Rectal smooth muscle tissue (tissue), 1 donor: ENCODE measurements at regions not wholly inside any gene's neighbourhood (a gene's known extent, or its start where the extent isn't known, plus 50 kb on each side); places are given as distances from the start of the nearest gene placed in this dataset.
A peak's percentile ranks its signal among the peaks of the same experiment; 100 is the strongest.

Source experiments
- H3K27ac ChIP-seq: one replicate; pipeline ENCODE4 v1.7.0; 2013; ENCODE audit warnings: low read depth, low read length, inconsistent platforms
- H3K27me3 ChIP-seq: one replicate; pipeline ENCODE4 v1.7.0; 2013; ENCODE audit warnings: low read length; ENCODE audit not compliant: control insufficient read depth, insufficient read depth
- H3K36me3 ChIP-seq: one replicate; pipeline ENCODE4 v1.7.0; 2013; ENCODE audit warnings: low read length; ENCODE audit not compliant: control insufficient read depth, insufficient read depth
- H3K4me1 ChIP-seq: one replicate; pipeline ENCODE4 v1.7.0; 2013; ENCODE audit warnings: low read length; ENCODE audit not compliant: control insufficient read depth, insufficient read depth
- H3K4me3 ChIP-seq: one replicate; pipeline ENCODE4 v1.7.0; 2013; ENCODE audit warnings: low read length
- H3K9ac ChIP-seq: one replicate; pipeline ENCODE4 v1.7.0; 2013; ENCODE audit warnings: low read length

GRCh38 chr4:126821152-126821551, 811.6 kb upstream of the INTU start:
- no peak overlapping the region for H3K9ac ChIP-seq
- H3K27ac ChIP-seq, result no peak overlapping the region
- no peaks in the 10 kb centered on the region for H3K36me3 ChIP-seq
- no peaks in the 10 kb centered on the region for H3K27me3 ChIP-seq
- H3K4me3 ChIP-seq, result no peak overlapping the region
- no peaks in the 10 kb centered on the region for H3K4me1 ChIP-seq

- Histone ChIP-seq H3K9ac (no peak overlapping the region), H3K27ac (no peak overlapping the region), H3K27me3 (no peaks in the 10 kb centered on the region), H3K36me3 (no peaks in the 10 kb centered on the region), H3K4me1 (no peaks in the 10 kb centered on the region), H3K4me3 (no peak overlapping the region)
Observed at GRCh38 chr4:126825083-126825482, 807.7 kb upstream of the INTU start.

- no peaks in the 10 kb centered on the region for H3K27me3 ChIP-seq
Observed at GRCh38 chr4:126827669-126828068, 805.1 kb upstream of the INTU start.

GRCh38 chr4:126834854-126835253, 797.9 kb upstream of the INTU start:
- no peaks in the 10 kb centered on the region for H3K4me1 ChIP-seq
- H3K36me3 ChIP-seq, result no peaks in the 10 kb centered on the region

More at GRCh38 chr4:126827669-126828068, 805.1 kb upstream of the INTU start:
- Histone ChIP-seq H3K4me1 (no peaks in the 10 kb centered on the region), H3K4me3 (no peak overlapping the region), H3K9ac (no peak overlapping the region), H3K36me3 (no peaks in the 10 kb centered on the region), H3K27ac (no peak overlapping the region)

GRCh38 chr4:126838941-126839679, 793.6 kb upstream of the INTU start:
- Histone ChIP-seq H3K27me3 (no peaks in the 10 kb centered on the region), H3K4me3 (no peak overlapping the region), H3K9ac (no peak overlapping the region), H3K4me1 (no peaks in the 10 kb centered on the region), H3K36me3 (no peaks in the 10 kb centered on the region), H3K27ac (no peak overlapping the region)

More at GRCh38 chr4:126834854-126835253, 797.9 kb upstream of the INTU start:
- no peak overlapping the region for H3K4me3 ChIP-seq
- no peaks in the 10 kb centered on the region for H3K27me3 ChIP-seq
- no peak overlapping the region for H3K27ac ChIP-seq
- no peak overlapping the region for H3K9ac ChIP-seq

- H3K27ac ChIP-seq, result no peak overlapping the region
- no peak overlapping the region for H3K9ac ChIP-seq
- H3K36me3 ChIP-seq, result no peaks in the 10 kb centered on the region
Observed at GRCh38 chr4:126843492-126844067, 789.2 kb upstream of the INTU start.

GRCh38 chr4:126850286-126850685, 782.5 kb upstream of the INTU start:
- no peak overlapping the region for H3K27ac ChIP-seq
- no peak overlapping the region for H3K9ac ChIP-seq
- no peaks in the 10 kb centered on the region for H3K27me3 ChIP-seq
- H3K36me3 ChIP-seq, result no peaks in the 10 kb centered on the region
- no peak overlapping the region for H3K4me3 ChIP-seq
- H3K4me1 ChIP-seq, result no peaks in the 10 kb centered on the region

More at GRCh38 chr4:126843492-126844067, 789.2 kb upstream of the INTU start:
- peak overlapping the region; percentile 21 for H3K4me3 ChIP-seq
- no peaks in the 10 kb centered on the region for H3K27me3 ChIP-seq
- H3K4me1 ChIP-seq, result no peaks in the 10 kb centered on the region

- Histone ChIP-seq H3K4me3 (no peak overlapping the region), H3K27me3 (no peaks in the 10 kb centered on the region), H3K4me1 (no peaks in the 10 kb centered on the region), H3K27ac (no peak overlapping the region), H3K9ac (no peak overlapping the region), H3K36me3 (no peaks in the 10 kb centered on the region)
Observed at GRCh38 chr4:126851391-126851790, 781.4 kb upstream of the INTU start.

- H3K9ac ChIP-seq, result no peak overlapping the region
- no peaks in the 10 kb centered on the region for H3K4me1 ChIP-seq
- H3K27me3 ChIP-seq, result no peaks in the 10 kb centered on the region
- H3K36me3 ChIP-seq, result no peaks in the 10 kb centered on the region
- H3K27ac ChIP-seq, result no peak overlapping the region
- no peak overlapping the region for H3K4me3 ChIP-seq
Observed at GRCh38 chr4:126853715-126854114, 779.0 kb upstream of the INTU start.

GRCh38 chr4:126856906-126857305, 775.9 kb upstream of the INTU start:
- no peak overlapping the region for H3K4me3 ChIP-seq
- H3K9ac ChIP-seq, result no peak overlapping the region
- H3K4me1 ChIP-seq, result no peaks in the 10 kb centered on the region
- H3K27ac ChIP-seq, result no peak overlapping the region
- no peaks in the 10 kb centered on the region for H3K27me3 ChIP-seq
- no peaks in the 10 kb centered on the region for H3K36me3 ChIP-seq

- no peak overlapping the region for H3K27ac ChIP-seq
- no peak overlapping the region for H3K9ac ChIP-seq
- H3K27me3 ChIP-seq, result no peaks in the 10 kb centered on the region
- H3K4me1 ChIP-seq, result no peaks in the 10 kb centered on the region
- no peak overlapping the region for H3K4me3 ChIP-seq
- H3K36me3 ChIP-seq, result no peaks in the 10 kb centered on the region
Observed at GRCh38 chr4:126859314-126859713, 773.4 kb upstream of the INTU start.

- H3K4me3 ChIP-seq, result no peak overlapping the region
- H3K4me1 ChIP-seq, result no peaks in the 10 kb centered on the region
- H3K27ac ChIP-seq, result no peak overlapping the region
- no peaks in the 10 kb centered on the region for H3K27me3 ChIP-seq
- H3K36me3 ChIP-seq, result no peaks in the 10 kb centered on the region
- no peak overlapping the region for H3K9ac ChIP-seq
Observed at GRCh38 chr4:126859872-126860271, 772.9 kb upstream of the INTU start.

- no peak overlapping the region for H3K27ac ChIP-seq
- no peaks in the 10 kb centered on the region for H3K4me1 ChIP-seq
- H3K9ac ChIP-seq, result no peak overlapping the region
- no peak overlapping the region for H3K4me3 ChIP-seq
- no peaks in the 10 kb centered on the region for H3K27me3 ChIP-seq
- H3K36me3 ChIP-seq, result no peaks in the 10 kb centered on the region
Observed at GRCh38 chr4:126860308-126860707, 772.4 kb upstream of the INTU start.
